ENCODE measurements at regions not wholly inside any gene's neighbourhood (a gene's known extent, or its start where the extent isn't known, plus 50 kb on each side); places are given as distances from the start of the nearest gene placed in this dataset.

DNA sequence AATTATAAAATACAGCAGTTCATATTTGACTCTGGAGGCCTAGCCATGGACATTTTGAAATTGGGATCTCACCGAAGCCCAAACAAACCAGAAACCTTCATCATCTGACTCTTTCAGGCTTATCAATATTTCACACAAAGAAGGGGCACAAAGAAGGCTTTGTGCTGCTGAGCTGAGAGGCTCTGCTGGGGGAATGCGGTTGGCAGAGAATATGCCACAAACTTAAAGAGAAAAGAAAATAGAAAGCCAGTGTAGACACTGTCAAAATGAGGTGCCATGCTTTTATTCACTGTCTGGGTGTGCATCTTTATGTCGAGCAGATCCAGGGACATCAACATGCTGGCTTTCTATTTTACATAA is 162.6 kb downstream of the QPCT start:
- TF ChIP-seq, protein P1, sequence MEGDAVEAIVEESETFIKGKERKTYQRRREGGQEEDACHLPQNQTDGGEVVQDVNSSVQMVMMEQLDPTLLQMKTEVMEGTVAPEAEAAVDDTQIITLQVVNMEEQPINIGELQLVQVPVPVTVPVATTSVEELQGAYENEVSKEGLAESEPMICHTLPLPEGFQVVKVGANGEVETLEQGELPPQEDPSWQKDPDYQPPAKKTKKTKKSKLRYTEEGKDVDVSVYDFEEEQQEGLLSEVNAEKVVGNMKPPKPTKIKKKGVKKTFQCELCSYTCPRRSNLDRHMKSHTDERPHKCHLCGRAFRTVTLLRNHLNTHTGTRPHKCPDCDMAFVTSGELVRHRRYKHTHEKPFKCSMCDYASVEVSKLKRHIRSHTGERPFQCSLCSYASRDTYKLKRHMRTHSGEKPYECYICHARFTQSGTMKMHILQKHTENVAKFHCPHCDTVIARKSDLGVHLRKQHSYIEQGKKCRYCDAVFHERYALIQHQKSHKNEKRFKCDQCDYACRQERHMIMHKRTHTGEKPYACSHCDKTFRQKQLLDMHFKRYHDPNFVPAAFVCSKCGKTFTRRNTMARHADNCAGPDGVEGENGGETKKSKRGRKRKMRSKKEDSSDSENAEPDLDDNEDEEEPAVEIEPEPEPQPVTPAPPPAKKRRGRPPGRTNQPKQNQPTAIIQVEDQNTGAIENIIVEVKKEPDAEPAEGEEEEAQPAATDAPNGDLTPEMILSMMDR (IDR thresholded peaks at IDR 0.05; ENCODE audit: low read depth, low read length), result no peak
- TF ChIP-seq EZH2phosphoT487 (IDR thresholded peaks at IDR 0.05; ENCODE audit: low read depth), result no peak

Data from OCI-LY3 (cell line).